Kidney (tissue), 13 donors: ENCODE measurements at regions not wholly inside any gene's neighbourhood (a gene's known extent, or its start where the extent isn't known, plus 50 kb on each side); places are given as distances from the start of the nearest gene placed in this dataset.
"Not testable (repeated sequence)": the region's sequence is repeated elsewhere in the genome, so short reads cannot be mapped to it uniquely, and the experiment has no call there.

ENCODE experiments used
- DNase-seq, 5 donors: peaks; one replicate each; pipeline ENCODE4 v3.0.0-alpha.2; 2013 to 2020
- FAIRE-seq: peaks from 2 replicates; lab custom pipeline; 2012; peaks lifted over from hg19 to GRCh38; lab: Jason Lieb, UNC
- H3K27ac ChIP-seq, 2 donors: one replicate each; pipeline ENCODE4 v1.7.0; 2013; ENCODE audit warnings: low read depth in 2 of 2, low read length in 2 of 2, inconsistent platforms in 1 of 2
- H3K27me3 ChIP-seq: one replicate; pipeline ENCODE4 v1.7.1; 2013; ENCODE audit warnings: low read length, inconsistent platforms; ENCODE audit not compliant: control insufficient read depth, insufficient read depth
- H3K36me3 ChIP-seq, 3 donors: one replicate each; pipeline versions ENCODE4 v1.7.0 to v1.7.1; 2013; ENCODE audit warnings: low read length in 3 of 3, control low read depth in 1 of 3, inconsistent platforms in 1 of 3; ENCODE audit not compliant: insufficient read depth in 3 of 3, control insufficient read depth in 2 of 3
- H3K4me1 ChIP-seq, 3 donors: one replicate each; pipeline versions ENCODE4 v1.7.0 to v1.7.1; 2013; ENCODE audit warnings: low read length in 3 of 3, inconsistent platforms in 1 of 3, low read depth in 1 of 3; ENCODE audit not compliant: control insufficient read depth in 2 of 3, insufficient read depth in 2 of 3
- H3K4me3 ChIP-seq, 3 donors: one replicate each; pipeline versions ENCODE4 v1.7.0 to v1.8.1; 2013; ENCODE audit warnings: low read length in 3 of 3, control low read depth in 1 of 3, inconsistent platforms in 1 of 3
- H3K9ac ChIP-seq, 3 donors: one replicate each; pipeline versions ENCODE4 v1.7.0 to v1.7.1; 2013; ENCODE audit warnings: low read length in 3 of 3, control low read depth in 1 of 3, inconsistent platforms in 1 of 3
- H3K9me3 ChIP-seq, 3 donors: one replicate each; pipeline versions ENCODE4 v1.7.0 to v1.7.1; 2013; ENCODE audit warnings: low read length in 3 of 3, control low read depth in 1 of 3, inconsistent platforms in 1 of 3; ENCODE audit not compliant: control insufficient read depth in 2 of 3, insufficient read depth in 1 of 3
- CTCF ChIP-seq: IDR thresholded peaks from 3 replicates; pipeline ENCODE4 v1.5.1; 2012; ENCODE audit warnings: mild to moderate bottlenecking, moderate library complexity, borderline replicate concordance; ENCODE audit not compliant: insufficient read depth; ENCODE audit errors: extremely low read depth
- intact Hi-C: fragments of 100-400 bp; cut with DNase I; formaldehyde crosslinking; loops from one replicate; pipeline ENCODE4 v1.11.1; 2022
- donor health status: control.
- donor health status: control.
- donor health status: control.
- donor health status: control.
- donor health status: control.
- donor health status: DM: yes; HTN: yes; CAD: no.
- donor health status: Normal renal cell carcinoma (clear cell type).

GRCh38 chr2:40680547-40680946 lies 228.7 kb upstream of the SLC8A1 start:
- peaks cover 0 to 2% (median 0%) of the 10 kb centered on the region in 3 donors for H3K9me3 ChIP-seq
- no peak for DNase-seq
- no peak overlapping the region for H3K27ac ChIP-seq
- intact Hi-C loops = no loop called here
- H3K36me3 ChIP-seq = no peaks in the 10 kb centered on the region
- TF ChIP-seq CTCF = no peak
- H3K4me1 ChIP-seq = no peaks in the 10 kb centered on the region
- FAIRE-seq = no peak
- no peak overlapping the region for H3K9ac ChIP-seq
- no peak overlapping the region for H3K4me3 ChIP-seq
- no peaks in the 10 kb centered on the region for H3K27me3 ChIP-seq

DNA sequence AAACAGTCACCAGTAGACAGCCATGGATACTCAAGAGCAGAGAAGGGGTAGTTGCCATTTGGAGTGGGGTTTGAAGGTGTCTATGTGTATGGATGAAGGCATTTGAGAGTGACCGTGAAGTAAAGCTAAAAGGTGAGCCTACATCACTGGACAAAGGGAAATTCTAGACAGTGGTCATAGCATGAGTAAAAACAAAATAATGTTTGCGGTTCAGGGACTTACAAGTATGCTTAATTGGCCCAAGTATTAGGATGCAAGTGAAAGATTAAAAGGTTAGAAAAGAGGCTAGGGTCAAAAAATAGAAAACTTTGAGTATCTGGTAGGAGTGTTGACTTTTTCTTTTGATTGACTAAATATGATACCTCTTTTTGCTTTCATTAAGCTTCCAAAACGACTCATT lies 238.1 kb upstream of the SLC8A1 start:
- no peaks in the 10 kb centered on the region for H3K36me3 ChIP-seq
- TF ChIP-seq CTCF = no peak
- no peaks in the 10 kb centered on the region for H3K4me1 ChIP-seq
- no peaks in the 10 kb centered on the region for H3K27me3 ChIP-seq
- H3K9me3 ChIP-seq = no peaks in the 10 kb centered on the region
- no peak overlapping the region for H3K27ac ChIP-seq
- intact Hi-C loops = no loop called here
- H3K4me3 ChIP-seq = no peak overlapping the region
- FAIRE-seq (no peak), DNase-seq (no peak)
- no peak overlapping the region for H3K9ac ChIP-seq

DNA sequence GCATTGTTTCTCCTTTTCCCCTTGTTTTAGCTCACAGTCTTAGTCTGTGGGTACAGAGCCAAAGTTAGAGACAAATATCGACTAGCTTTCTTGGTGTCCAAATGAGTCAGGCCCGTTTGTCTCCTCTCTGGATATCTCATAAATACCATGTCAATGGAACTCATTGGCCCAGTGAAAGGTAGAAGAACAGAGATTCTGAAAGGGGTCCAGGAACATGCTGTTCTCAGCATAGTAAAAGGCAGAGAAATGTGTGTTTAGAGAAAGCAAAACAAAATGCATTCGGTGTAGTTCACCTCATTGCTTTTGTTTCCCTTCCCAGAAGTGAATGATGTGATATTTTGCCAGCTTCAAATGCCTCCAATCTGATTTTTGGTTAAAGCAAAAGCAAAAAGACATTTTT lies 238.6 kb upstream of the SLC8A1 start:
- intact Hi-C loops = no loop called here
- Histone ChIP-seq H3K4me3 (no peak overlapping the region), H3K9me3 (no peaks in the 10 kb centered on the region), H3K9ac (no peak overlapping the region), H3K36me3 (no peaks in the 10 kb centered on the region), H3K27ac (no peak overlapping the region), H3K27me3 (no peaks in the 10 kb centered on the region), H3K4me1 (no peaks in the 10 kb centered on the region)
- DNase-seq = no peak
- FAIRE-seq = no peak
- TF ChIP-seq CTCF = no peak

- intact Hi-C loops = no loop called here
- no peak for DNase-seq
- Histone ChIP-seq H3K36me3 (no peaks in the 10 kb centered on the region), H3K27me3 (no peaks in the 10 kb centered on the region), H3K9ac (no peak overlapping the region), H3K27ac (no peak overlapping the region), H3K9me3 (no peaks in the 10 kb centered on the region), H3K4me3 (no peak overlapping the region), H3K4me1 (no peaks in the 10 kb centered on the region)
- no peak for TF ChIP-seq CTCF
- no peak for FAIRE-seq
These were observed 248.5 kb upstream of the SLC8A1 start for GRCh38 chr2:40700231-40700954.

- H3K36me3 ChIP-seq, intact Hi-C loops, H3K4me1 ChIP-seq, FAIRE-seq, H3K9ac ChIP-seq, H3K27me3 ChIP-seq, H3K9me3 ChIP-seq, H3K27ac ChIP-seq, DNase-seq, H3K4me3 ChIP-seq: not testable (repeated sequence)
These were observed 260.5 kb upstream of the SLC8A1 start for GRCh38 chr2:40712197-40712894.
